B cell (primary cell): ENCODE measurements at regions not wholly inside any gene's neighbourhood (a gene's known extent, or its start where the extent isn't known, plus 50 kb on each side); places are given as distances from the start of the nearest gene placed in this dataset.

Experiments used
- ATAC-seq: fragments of 200-7000 bp; cut with Tn5 transposase; one replicate; pipeline ENCODE4 v1.10.0; 2021; ENCODE audit warnings: low read depth, mild to moderate bottlenecking, moderate number of reproducible peaks, moderate library complexity
- CTCF ChIA-PET: fragments of 350-600 bp; sonication (Branson Sonifier 250); formaldehyde crosslinking; loops from one replicate; lab custom pipeline; 2021; ENCODE audit warnings: antibody characterized with exemption, inconsistent platforms; lab: Charles Lee
- POLR2A ChIA-PET: fragments of 350-600 bp; sonication (Branson Sonifier 250); formaldehyde crosslinking; loops from one replicate; lab custom pipeline; 2021; ENCODE audit warnings: antibody characterized with exemption; lab: Charles Lee
- DNase-seq: peaks from one replicate; pipeline ENCODE4 v3.0.0; 2013
- H2AFZ ChIP-seq: 2 replicates; pipeline ENCODE4 v1.6.1; 2012; ENCODE audit warnings: mild to moderate bottlenecking, low read depth, low read length; ENCODE audit not compliant: insufficient read depth, poor library complexity, severe bottlenecking
- H3K27ac ChIP-seq, 2 donors: 1 replicate in 1 of 2; 2 replicates in 1 of 2; pipeline ENCODE4 v1.5.1; 2012 to 2013; ENCODE audit warnings: low read length in 2 of 2, mild to moderate bottlenecking in 2 of 2, moderate library complexity in 1 of 2
- H3K27me3 ChIP-seq, 4 experiments: fragments of 200-600 bp in 1 of 4; sonication (generic) in 1 of 4; replicated peaks in 1 of 4; 1 replicate in 2 of 4; 2 replicates in 2 of 4; pipeline versions ENCODE4 v1.6.1 to v1.7.0; 2013 to 2016; ENCODE audit warnings: low read length in 3 of 4, mild to moderate bottlenecking in 2 of 4, mixed read lengths in 1 of 4, moderate library complexity in 1 of 4; ENCODE audit not compliant: insufficient read depth in 4 of 4, control insufficient read depth in 3 of 4; ENCODE audit errors: control extremely low read depth in 1 of 4
- H3K36me3 ChIP-seq, 2 experiments: replicated peaks in 1 of 2; 1 replicate in 1 of 2; 2 replicates in 1 of 2; pipeline versions ENCODE4 v1.6.1 to v1.7.1; 2013; ENCODE audit warnings: low read length in 1 of 2; ENCODE audit not compliant: insufficient read depth in 2 of 2, control insufficient read depth in 1 of 2; ENCODE audit errors: control extremely low read depth in 1 of 2, extremely low read depth in 1 of 2
- H3K4me1 ChIP-seq, 2 donors: fragments of 200-600 bp in 1 of 2; sonication (generic) in 1 of 2; 1 replicate in 1 of 2; 2 replicates in 1 of 2; pipeline versions ENCODE4 v1.5.1 to v1.6.1; 2013 to 2017; ENCODE audit warnings: low read length in 2 of 2; ENCODE audit not compliant: control insufficient read depth in 2 of 2, insufficient read depth in 2 of 2
- H3K4me2 ChIP-seq: replicated peaks from 2 replicates; pipeline ENCODE3; 2012; ENCODE audit warnings: mild to moderate bottlenecking, low read depth, low read length; ENCODE audit not compliant: poor library complexity, severe bottlenecking
- H3K4me3 ChIP-seq, 5 experiments: fragments of 200-600 bp in 1 of 5; sonication (generic) in 1 of 5; 1 replicate in 3 of 5; 2 replicates in 2 of 5; pipeline versions ENCODE4 v1.5.1 to v1.7.0; 2011 to 2016; ENCODE audit warnings: low read length in 4 of 5, mild to moderate bottlenecking in 4 of 5, low read depth in 2 of 5, control low read depth in 1 of 5, moderate library complexity in 1 of 5; ENCODE audit not compliant: insufficient read depth in 1 of 5; ENCODE audit errors: control extremely low read depth in 1 of 5, extremely low read depth in 1 of 5
- H3K79me2 ChIP-seq: fragments of 200-600 bp; sonication (generic); one replicate; pipeline ENCODE4 v1.6.0; 2016; ENCODE audit warnings: low read length; ENCODE audit not compliant: control insufficient read depth, insufficient read depth
- H3K9ac ChIP-seq: fragments of 200-600 bp; sonication (generic); 2 replicates; pipeline ENCODE4 v1.6.1; 2017; ENCODE audit warnings: mild to moderate bottlenecking, low read length, moderate library complexity
- H3K9me3 ChIP-seq, 3 donors: one replicate each; pipeline versions ENCODE4 v1.6.1 to v1.7.1; 2013; ENCODE audit warnings: low read length in 2 of 3; ENCODE audit not compliant: control insufficient read depth in 2 of 3, insufficient read depth in 1 of 3; ENCODE audit errors: control extremely low read depth in 1 of 3
- H4K20me1 ChIP-seq: 2 replicates; pipeline ENCODE4 v1.6.0; 2012; ENCODE audit warnings: mild to moderate bottlenecking, low read length; ENCODE audit not compliant: insufficient read depth, control insufficient read depth, poor library complexity, severe bottlenecking
- H3K27ac Mint-ChIP-seq: one replicate; pipeline ENCODE4 v1.8.0; 2021; ENCODE audit warnings: mixed read lengths
- H3K27me3 Mint-ChIP-seq: one replicate; pipeline ENCODE4 v1.8.0; 2021; ENCODE audit warnings: mixed read lengths
- H3K4me1 Mint-ChIP-seq: one replicate; pipeline ENCODE4 v1.8.0; 2021; ENCODE audit warnings: mixed read lengths
- H3K4me3 Mint-ChIP-seq: one replicate; pipeline ENCODE4 v1.8.0; 2021; ENCODE audit warnings: mixed read lengths
- H3K9me3 Mint-ChIP-seq: one replicate; pipeline ENCODE4 v1.8.0; 2022; ENCODE audit warnings: mixed read lengths; ENCODE audit not compliant: insufficient read depth
- CTCF ChIP-seq: fragments of 200-600 bp; IDR thresholded peaks from one replicate; pipeline ENCODE4 v1.8.0; 2022; ENCODE audit warnings: antibody characterized with exemption, mild to moderate bottlenecking
- EZH2 ChIP-seq: IDR thresholded peaks from 2 replicates; pipeline ENCODE4 v1.6.1; 2012; ENCODE audit warnings: borderline replicate concordance, low read depth, mild to moderate bottlenecking, moderate library complexity, low read length; ENCODE audit not compliant: insufficient read depth, poor library complexity, severe bottlenecking
- intact Hi-C: fragments of 100-400 bp; cut with micrococcal nuclease; formaldehyde crosslinking; loops from one replicate; pipeline ENCODE4 v1.10.0; 2022

DNA sequence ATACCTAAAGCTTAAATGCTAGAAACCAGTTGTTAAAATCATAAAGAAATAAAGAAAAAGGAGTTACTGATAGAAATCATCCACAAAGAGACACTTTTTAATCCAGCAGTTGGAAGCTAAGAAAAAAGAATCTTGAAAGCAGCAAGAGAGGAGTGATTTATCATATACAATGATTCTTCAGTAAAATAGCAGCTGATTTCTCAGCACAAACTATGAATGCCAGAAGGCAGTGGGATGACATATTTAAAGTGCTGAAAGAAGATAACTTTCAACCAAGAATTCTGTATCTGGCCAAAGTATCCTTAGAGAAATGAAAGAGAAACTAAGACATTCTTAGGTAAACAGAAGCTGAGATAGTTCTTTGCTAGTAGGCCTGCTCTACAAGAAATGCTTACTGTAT is 366.0 kb downstream of the HTR1A start:
- Histone ChIP-seq H2AFZ (no peak overlapping the region), H4K20me1 (no peaks in the 10 kb centered on the region), H3K4me1 (no peaks in the 10 kb centered on the region), H3K27ac (no peak overlapping the region), H3K4me2 (no peak overlapping the region), H3K36me3 (no peaks in the 10 kb centered on the region), H3K27me3 (no peaks in the 10 kb centered on the region), H3K4me3 (no peak overlapping the region), H3K9me3 (peaks cover 0 to 6% (median 0%) of the 10 kb centered on the region in 3 donors), H3K79me2 (no peaks in the 10 kb centered on the region), H3K9ac (no peak overlapping the region)
- peaks cover 2% of the 10 kb centered on the region for H3K9me3 Mint-ChIP-seq
- CTCF ChIA-PET: no interaction called here
- POLR2A ChIA-PET: no interaction called here
- TF ChIP-seq EZH2 (no peak), CTCF (no peak)
- DNase-seq: no peak
- intact Hi-C loops: no loop called here
- H3K4me3 Mint-ChIP-seq: no peak overlapping the region
- H3K27ac Mint-ChIP-seq: no peak overlapping the region
- no peaks in the 10 kb centered on the region for H3K4me1 Mint-ChIP-seq
- ATAC-seq: no peak
- H3K27me3 Mint-ChIP-seq: no peaks in the 10 kb centered on the region

- no peaks in the 10 kb centered on the region for H3K27me3 ChIP-seq
- no peak for ATAC-seq
- H3K27me3 Mint-ChIP-seq: no peaks in the 10 kb centered on the region
- POLR2A ChIA-PET: no interaction called here
- no peaks in the 10 kb centered on the region for H3K4me1 ChIP-seq
- peaks cover 0 to 9% (median 0%) of the 10 kb centered on the region in 3 donors for H3K9me3 ChIP-seq
- H3K79me2 ChIP-seq: no peaks in the 10 kb centered on the region
- H3K27ac Mint-ChIP-seq: no peak overlapping the region
- H3K4me2 ChIP-seq: no peak overlapping the region
- no peaks in the 10 kb centered on the region for H4K20me1 ChIP-seq
- no peak overlapping the region for H2AFZ ChIP-seq
- TF ChIP-seq EZH2: no peak
- TF ChIP-seq CTCF: no peak
- DNase-seq: no peak
- CTCF ChIA-PET: no interaction called here
- no peaks in the 10 kb centered on the region for H3K4me1 Mint-ChIP-seq
- no peak overlapping the region for H3K4me3 Mint-ChIP-seq
- H3K9ac ChIP-seq: no peak overlapping the region
- no peak overlapping the region for H3K4me3 ChIP-seq
- intact Hi-C loops: no loop called here
- no peaks in the 10 kb centered on the region for H3K9me3 Mint-ChIP-seq
- no peak overlapping the region for H3K27ac ChIP-seq
- no peaks in the 10 kb centered on the region for H3K36me3 ChIP-seq
These were observed 388.9 kb downstream of the HTR1A start for GRCh38 chr5:63573380-63573779.
